PC-9 (cell line): ENCODE measurements at regions not wholly inside any gene's neighbourhood (a gene's known extent, or its start where the extent isn't known, plus 50 kb on each side); places are given as distances from the start of the nearest gene placed in this dataset.

Experiments used
- CTCF ChIP-seq: fragments of 200-600 bp; sonication (generic); conservative IDR thresholded peaks from 2 replicates; pipeline ENCODE4 v1.6.1; 2017; ENCODE audit warnings: mixed run types, antibody characterized with exemption, mild to moderate bottlenecking, moderate library complexity
- EZH2 ChIP-seq: fragments of 200-600 bp; sonication (generic); IDR thresholded peaks from 2 replicates; pipeline ENCODE4 v1.8.0; 2017; ENCODE audit warnings: antibody characterized with exemption, low read depth

- TF ChIP-seq CTCF (peak; percentile 50), EZH2 (no peak)
These were observed 87.3 kb downstream of the EVX1 start for GRCh38 chr7:27329909-27330308.
